ENCODE measurements at regions not wholly inside any gene's neighbourhood (a gene's known extent, or its start where the extent isn't known, plus 50 kb on each side); places are given as distances from the start of the nearest gene placed in this dataset.

GRCh38 chr9:107949061-107949460, 459.5 kb upstream of the KLF4 start (continued):
- no peak for TF ChIP-seq CTCF (IDR thresholded peaks at IDR 0.05 in 2 of 3, conservative IDR thresholded peaks at IDR 0.05 in 1 of 3; ENCODE audit: borderline replicate concordance in 1 of 3, insufficient read depth in 1 of 3, low read depth in 2 of 3, low read length in 2 of 3)
- TF ChIP-seq EZH2phosphoT487 (IDR thresholded peaks at IDR 0.05; ENCODE audit: borderline replicate concordance) = no peak

GRCh38 chr9:107948601-107949000, 459.0 kb upstream of the KLF4 start:
- no TSS peak for BruUV-seq (replicated peaks)
- no peak overlapping the region for H3K4me2 ChIP-seq (ENCODE audit: low read length)
- H4K20me1 ChIP-seq (ENCODE audit: insufficient read depth) = no peaks in the 10 kb centered on the region
- RAD21 ChIA-PET (ENCODE audit: low non-redundant PET in 1 of 2, low total read pairs in 2 of 2, uncharacterized antibody in 2 of 2, unreplicated experiment in 2 of 2) = no interaction called here
- no peak overlapping the region for H3K9ac ChIP-seq (ENCODE audit: low read length)
- H3K4me3 ChIP-seq (replicated peaks in 1 of 2; ENCODE audit: low read depth in 1 of 2, low read length in 2 of 2) = no peak overlapping the region
- no peaks in the 10 kb centered on the region for H3K4me1 ChIP-seq (ENCODE audit: control insufficient read depth in 1 of 2, insufficient read depth in 2 of 2, low read length in 2 of 2)
- ATAC-seq (no peak), DNase-seq (ENCODE audit: low read depth, low spot score) (no peak)
- intact Hi-C loops (cut with micrococcal nuclease) = no loop called here
- TF ChIP-seq JUND (IDR thresholded peaks at IDR 0.05) (no peak), EZH2phosphoT487 (IDR thresholded peaks at IDR 0.05; ENCODE audit: borderline replicate concordance) (no peak), SRF (IDR thresholded peaks at IDR 0.05; ENCODE audit: low read depth) (no peak), YY1 (IDR thresholded peaks at IDR 0.05; ENCODE audit: extremely low read depth, insufficient replicate concordance, low read depth, low read length) (no peak)
- H3K79me2 ChIP-seq (ENCODE audit: insufficient read depth, low read length) = no peaks in the 10 kb centered on the region
- H3K9me3 ChIP-seq (ENCODE audit: control insufficient read depth in 1 of 2, insufficient read depth in 1 of 2, low read depth in 1 of 2, low read length in 2 of 2) = no peaks in the 10 kb centered on the region
- no peak overlapping the region for H3K27ac ChIP-seq (ENCODE audit: low read depth, low read length)
- H2AFZ ChIP-seq (ENCODE audit: low read depth, low read length, poor library complexity, severe bottlenecking) = no peak overlapping the region
- POLR2A ChIA-PET = no interaction called here
- no peaks in the 10 kb centered on the region for H3K9me2 ChIP-seq (ENCODE audit: insufficient read depth)
- no peaks in the 10 kb centered on the region for H3K36me3 ChIP-seq (ENCODE audit: control insufficient read depth in 1 of 2, insufficient read depth in 2 of 2, low read length in 2 of 2)
- CTCF ChIA-PET = no interaction called here
- H3K27me3 ChIP-seq (ENCODE audit: insufficient read depth, low read length) = no peaks in the 10 kb centered on the region

GRCh38 chr9:107948086-107948485, 458.5 kb upstream of the KLF4 start:
- intact Hi-C loops (cut with micrococcal nuclease) = no loop called here
- Histone ChIP-seq H3K4me2 (ENCODE audit: low read length) (no peak overlapping the region), H3K4me1 (ENCODE audit: control insufficient read depth in 1 of 2, insufficient read depth in 2 of 2, low read length in 2 of 2) (no peaks in the 10 kb centered on the region), H3K27me3 (ENCODE audit: insufficient read depth, low read length) (no peaks in the 10 kb centered on the region), H3K36me3 (ENCODE audit: control insufficient read depth in 1 of 2, insufficient read depth in 2 of 2, low read length in 2 of 2) (no peaks in the 10 kb centered on the region), H3K27ac (ENCODE audit: low read depth, low read length) (no peak overlapping the region), H3K4me3 (replicated peaks in 1 of 2; ENCODE audit: low read depth in 1 of 2, low read length in 2 of 2) (no peak overlapping the region), H3K9me3 (ENCODE audit: control insufficient read depth in 1 of 2, insufficient read depth in 1 of 2, low read depth in 1 of 2, low read length in 2 of 2) (no peaks in the 10 kb centered on the region), H2AFZ (ENCODE audit: low read depth, low read length, poor library complexity, severe bottlenecking) (no peak overlapping the region), H4K20me1 (ENCODE audit: insufficient read depth) (no peaks in the 10 kb centered on the region), H3K9ac (ENCODE audit: low read length) (no peak overlapping the region), H3K79me2 (ENCODE audit: insufficient read depth, low read length) (no peaks in the 10 kb centered on the region), H3K9me2 (ENCODE audit: insufficient read depth) (no peaks in the 10 kb centered on the region)
- RAD21 ChIA-PET (ENCODE audit: low non-redundant PET in 1 of 2, low total read pairs in 2 of 2, uncharacterized antibody in 2 of 2, unreplicated experiment in 2 of 2) = no interaction called here
- DNase-seq (ENCODE audit: low read depth, low spot score) = no peak
- POLR2A ChIA-PET = no interaction called here
- CTCF ChIA-PET = no interaction called here
- no TSS peak for BruUV-seq (replicated peaks)
- ATAC-seq = no peak
- TF ChIP-seq EZH2phosphoT487 (IDR thresholded peaks at IDR 0.05; ENCODE audit: borderline replicate concordance) (no peak), JUND (IDR thresholded peaks at IDR 0.05) (no peak), EZH2 (IDR thresholded peaks at IDR 0.05) (no peak), MAX (IDR thresholded peaks at IDR 0.05) (no peak), CBX3 (IDR thresholded peaks at IDR 0.05; ENCODE audit: low read depth) (no peak), ELF1 (IDR thresholded peaks at IDR 0.05; ENCODE audit: borderline replicate concordance, low read depth) (no peak), ATF3 (IDR thresholded peaks at IDR 0.05) (no peak), FOSL1 (IDR thresholded peaks at IDR 0.05; ENCODE audit: low read depth) (no peak), YY1 (IDR thresholded peaks at IDR 0.05; ENCODE audit: extremely low read depth, insufficient replicate concordance, low read depth, low read length) (no peak), CTCF (IDR thresholded peaks at IDR 0.05 in 2 of 3, conservative IDR thresholded peaks at IDR 0.05 in 1 of 3; ENCODE audit: borderline replicate concordance in 1 of 3, insufficient read depth in 1 of 3, low read depth in 2 of 3, low read length in 2 of 3) (no peak), ZNF274 (IDR thresholded peaks at IDR 0.05; ENCODE audit: low read depth, low read length) (no peak), SRF (IDR thresholded peaks at IDR 0.05; ENCODE audit: low read depth) (no peak), RAD21 (IDR thresholded peaks at IDR 0.05; ENCODE audit: low read depth) (no peak), ZFX (IDR thresholded peaks at IDR 0.05) (no peak), CEBPB (IDR thresholded peaks at IDR 0.05; ENCODE audit: low read depth) (no peak)

All from HCT116 (cell line).